SK-N-SH treated with all-trans-retinoic acid at 6 μM for 48 hours (cell line): ENCODE measurements at regions not wholly inside any gene's neighbourhood (a gene's known extent, or its start where the extent isn't known, plus 50 kb on each side); places are given as distances from the start of the nearest gene placed in this dataset.

Experiments used
- ARNTL ChIP-seq: fragments of 450-650 bp; formaldehyde crosslinking; IDR thresholded peaks from 2 replicates; pipeline ENCODE4 v1.5.0; 2020; ENCODE audit warnings: low read depth, mild to moderate bottlenecking, moderate library complexity, borderline replicate concordance
- BACH2 ChIP-seq: fragments of 250-450 bp; sonication (Bioruptor Pico); IDR thresholded peaks from 2 replicates; pipeline ENCODE4 v1.9.0; 2021; ENCODE audit warnings: mild to moderate bottlenecking, borderline replicate concordance
- CREB5 ChIP-seq: fragments of 250-450 bp; sonication (Bioruptor Pico); IDR thresholded peaks from 2 replicates; pipeline ENCODE4 v1.5.1; 2020; ENCODE audit warnings: low read depth, mild to moderate bottlenecking, moderate library complexity
- GLIS3 ChIP-seq: fragments of 250-450 bp; sonication (Bioruptor Pico); IDR thresholded peaks from 2 replicates; pipeline ENCODE4 v1.5.0; 2020; ENCODE audit warnings: mild to moderate bottlenecking, moderate library complexity
- PATZ1 ChIP-seq: fragments of 250-450 bp; sonication (Bioruptor Pico); IDR thresholded peaks from 2 replicates; pipeline ENCODE4 v1.8.0; 2020; ENCODE audit warnings: mild to moderate bottlenecking, moderate library complexity, borderline replicate concordance
- PPARA ChIP-seq: fragments of 250-450 bp; sonication (Bioruptor Pico); IDR thresholded peaks from 2 replicates; pipeline ENCODE4 v1.5.0; 2020; ENCODE audit warnings: mild to moderate bottlenecking, borderline replicate concordance
- SNAI2 ChIP-seq: fragments of 250-450 bp; sonication (Bioruptor Pico); IDR thresholded peaks from 2 replicates; pipeline ENCODE4 v1.5.0; 2020; ENCODE audit warnings: mild to moderate bottlenecking, moderate library complexity
- ZFP30 ChIP-seq: fragments of 450-650 bp; formaldehyde crosslinking; IDR thresholded peaks from 2 replicates; pipeline ENCODE4 v1.5.0; 2022; ENCODE audit warnings: mild to moderate bottlenecking, moderate library complexity

GRCh38 chr12:91561958-91562325 is 379.3 kb upstream of the DCN start:
- no peak for TF ChIP-seq ARNTL
- TF ChIP-seq SNAI2 (CRISPR knock-in tag): no peak
- no peak for TF ChIP-seq PATZ1 (CRISPR knock-in tag)
- no peak for TF ChIP-seq BACH2 (CRISPR knock-in tag)
- no peak for TF ChIP-seq ZFP30 (CRISPR knock-in tag)
- TF ChIP-seq PPARA (CRISPR knock-in tag): no peak
- TF ChIP-seq CREB5 (CRISPR knock-in tag): no peak
- no peak for TF ChIP-seq GLIS3 (CRISPR knock-in tag)
